ENCODE measurements at regions not wholly inside any gene's neighbourhood (a gene's known extent, or its start where the extent isn't known, plus 50 kb on each side); places are given as distances from the start of the nearest gene placed in this dataset.

DNA sequence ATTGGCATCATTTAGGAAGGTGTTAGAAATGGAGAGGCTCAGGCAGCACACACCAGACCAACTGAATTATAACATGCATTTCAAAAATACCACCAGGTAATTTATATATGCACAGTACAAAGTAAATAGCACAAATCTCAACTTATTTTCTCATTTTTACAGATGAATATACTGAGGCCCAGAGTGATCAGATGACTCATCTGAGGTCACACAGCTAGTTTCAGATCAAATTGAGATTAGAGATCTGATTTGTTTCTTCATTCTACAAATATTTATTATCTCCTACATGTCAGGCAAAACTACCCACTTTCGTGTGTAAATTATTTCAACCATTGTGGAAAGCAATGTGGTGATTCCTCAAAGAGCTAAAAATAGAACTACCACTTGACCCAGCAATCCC is 507.1 kb downstream of the TLE4 start:
- TF ChIP-seq, protein P1, sequence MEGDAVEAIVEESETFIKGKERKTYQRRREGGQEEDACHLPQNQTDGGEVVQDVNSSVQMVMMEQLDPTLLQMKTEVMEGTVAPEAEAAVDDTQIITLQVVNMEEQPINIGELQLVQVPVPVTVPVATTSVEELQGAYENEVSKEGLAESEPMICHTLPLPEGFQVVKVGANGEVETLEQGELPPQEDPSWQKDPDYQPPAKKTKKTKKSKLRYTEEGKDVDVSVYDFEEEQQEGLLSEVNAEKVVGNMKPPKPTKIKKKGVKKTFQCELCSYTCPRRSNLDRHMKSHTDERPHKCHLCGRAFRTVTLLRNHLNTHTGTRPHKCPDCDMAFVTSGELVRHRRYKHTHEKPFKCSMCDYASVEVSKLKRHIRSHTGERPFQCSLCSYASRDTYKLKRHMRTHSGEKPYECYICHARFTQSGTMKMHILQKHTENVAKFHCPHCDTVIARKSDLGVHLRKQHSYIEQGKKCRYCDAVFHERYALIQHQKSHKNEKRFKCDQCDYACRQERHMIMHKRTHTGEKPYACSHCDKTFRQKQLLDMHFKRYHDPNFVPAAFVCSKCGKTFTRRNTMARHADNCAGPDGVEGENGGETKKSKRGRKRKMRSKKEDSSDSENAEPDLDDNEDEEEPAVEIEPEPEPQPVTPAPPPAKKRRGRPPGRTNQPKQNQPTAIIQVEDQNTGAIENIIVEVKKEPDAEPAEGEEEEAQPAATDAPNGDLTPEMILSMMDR (IDR thresholded peaks at IDR 0.05; ENCODE audit: low read depth, low read length, poor library complexity, severe bottlenecking): no peak
- TF ChIP-seq EZH2phosphoT487 (IDR thresholded peaks at IDR 0.05; ENCODE audit: borderline replicate concordance, low read length): no peak
